Smooth muscle cell (in vitro differentiated cells): ENCODE measurements at regions not wholly inside any gene's neighbourhood (a gene's known extent, or its start where the extent isn't known, plus 50 kb on each side); places are given as distances from the start of the nearest gene placed in this dataset.

Source experiments
- DNase-seq: peaks from one replicate; lab custom pipeline; 2025; ENCODE audit not compliant: unreplicated experiment; lab: John Stamatoyannopoulos, UW
- H2AFZ ChIP-seq: fragments of 200-600 bp; sonication (generic); 2 replicates; pipeline ENCODE4 v1.6.0; 2016; ENCODE audit warnings: antibody characterized with exemption, low read depth, mild to moderate bottlenecking
- H3F3A ChIP-seq: fragments of 200-600 bp; sonication (generic); 2 replicates; pipeline ENCODE4 v1.6.0; 2017; ENCODE audit warnings: antibody characterized with exemption, low read depth
- H3K27ac ChIP-seq: fragments of 200-600 bp; sonication (generic); 2 replicates; pipeline ENCODE4 v1.5.1; 2016; ENCODE audit warnings: low read depth, mild to moderate bottlenecking
- H3K27me3 ChIP-seq: fragments of 200-600 bp; sonication (generic); 2 replicates; pipeline ENCODE4 v1.6.1; 2016; ENCODE audit warnings: low read depth, mild to moderate bottlenecking
- H3K36me3 ChIP-seq: fragments of 200-600 bp; sonication (generic); 2 replicates; pipeline ENCODE4 v1.5.1; 2016; ENCODE audit warnings: low read depth
- H3K4me1 ChIP-seq: fragments of 200-600 bp; sonication (generic); 2 replicates; pipeline ENCODE4 v1.5.1; 2016; ENCODE audit warnings: low read depth
- H3K4me2 ChIP-seq: fragments of 200-600 bp; sonication (generic); 2 replicates; pipeline ENCODE4 v1.6.0; 2016; ENCODE audit warnings: mild to moderate bottlenecking
- H3K4me3 ChIP-seq: fragments of 200-600 bp; sonication (generic); 2 replicates; pipeline ENCODE4 v1.5.1; 2016; ENCODE audit warnings: mild to moderate bottlenecking
- H3K79me2 ChIP-seq: fragments of 200-600 bp; sonication (generic); 2 replicates; pipeline ENCODE4 v1.6.0; 2016; ENCODE audit warnings: low read depth, mild to moderate bottlenecking
- H3K9ac ChIP-seq: fragments of 200-600 bp; sonication (generic); 2 replicates; pipeline ENCODE4 v1.6.0; 2016; ENCODE audit warnings: low read depth
- H3K9me3 ChIP-seq: fragments of 200-600 bp; sonication (generic); replicated peaks from 2 replicates; pipeline ENCODE4 v1.5.1; 2016; ENCODE audit warnings: low read depth
- H4K20me1 ChIP-seq: fragments of 200-600 bp; sonication (generic); 2 replicates; pipeline ENCODE4 v1.6.0; 2016; ENCODE audit warnings: low read depth
- WGBS: methylation state at CpG from one replicate; pipeline ENCODE4 v1.1.7; 2016; ENCODE audit warnings: low lambda C conversion rate; 5-methylcytosine and 5-hydroxymethylcytosine counted together
- TF ChIP-seq, protein P1 (sequence below): fragments of 200-600 bp; sonication (generic); IDR thresholded peaks from 2 replicates; pipeline ENCODE4 v1.5.1; 2017; ENCODE audit warnings: borderline replicate concordance, mild to moderate bottlenecking, antibody characterized with exemption; ENCODE audit not compliant: insufficient read depth, poor library complexity, severe bottlenecking

DNA sequence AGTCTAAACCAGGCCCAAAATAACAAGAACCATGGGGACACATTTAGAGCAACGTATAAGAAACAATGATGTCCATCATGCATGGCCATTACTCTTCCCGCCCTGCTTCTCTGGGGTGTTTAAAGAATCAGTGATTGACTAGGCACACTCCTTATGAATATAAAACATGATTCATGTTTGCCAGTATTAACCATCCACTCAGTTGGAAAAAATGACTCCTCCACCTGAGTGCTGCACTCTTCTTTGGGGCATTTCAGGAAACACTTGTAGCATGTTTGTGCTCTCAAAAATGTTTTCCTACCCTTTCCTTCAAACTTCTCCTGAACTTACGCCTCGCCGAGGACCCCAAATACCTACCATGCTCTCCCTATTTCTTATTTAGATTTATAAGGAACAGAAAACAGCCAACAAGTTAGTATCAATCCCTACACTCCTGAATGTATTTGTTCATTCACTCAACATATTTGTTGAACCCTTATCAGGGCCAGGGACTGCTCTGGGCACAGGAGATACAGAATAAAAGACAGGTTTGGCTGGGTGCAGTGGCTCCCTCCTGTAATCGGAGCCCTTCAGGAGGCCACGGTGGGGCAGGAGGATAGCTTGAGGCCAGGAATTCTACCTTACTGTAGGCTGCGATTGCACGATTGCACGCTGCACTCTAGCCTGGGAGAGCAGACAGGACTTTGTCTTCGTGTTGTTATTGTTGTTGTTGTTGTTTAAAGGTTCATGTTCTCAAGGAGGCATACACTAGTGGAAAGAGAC lies 137.0 kb downstream of the TMCO5A start:
- Histone ChIP-seq H3K9me3 (no peaks in the 10 kb centered on the region), H3K36me3 (no peaks in the 10 kb centered on the region), H4K20me1 (no peaks in the 10 kb centered on the region), H3K27ac (peak overlapping the region; percentile 93), H3K9ac (peak overlapping the region; percentile 84), H3K4me2 (peak overlapping the region; percentile 82), H3F3A (peaks cover 30% of the 10 kb centered on the region), H3K79me2 (no peaks in the 10 kb centered on the region), H2AFZ (no peak overlapping the region), H3K4me1 (peaks cover 60% of the 10 kb centered on the region), H3K27me3 (no peaks in the 10 kb centered on the region), H3K4me3 (no peak overlapping the region)
- DNase-seq = no peak
- WGBS = 78% methylated on average over 11 of the region's 11 CpGs
- TF ChIP-seq, protein P1, sequence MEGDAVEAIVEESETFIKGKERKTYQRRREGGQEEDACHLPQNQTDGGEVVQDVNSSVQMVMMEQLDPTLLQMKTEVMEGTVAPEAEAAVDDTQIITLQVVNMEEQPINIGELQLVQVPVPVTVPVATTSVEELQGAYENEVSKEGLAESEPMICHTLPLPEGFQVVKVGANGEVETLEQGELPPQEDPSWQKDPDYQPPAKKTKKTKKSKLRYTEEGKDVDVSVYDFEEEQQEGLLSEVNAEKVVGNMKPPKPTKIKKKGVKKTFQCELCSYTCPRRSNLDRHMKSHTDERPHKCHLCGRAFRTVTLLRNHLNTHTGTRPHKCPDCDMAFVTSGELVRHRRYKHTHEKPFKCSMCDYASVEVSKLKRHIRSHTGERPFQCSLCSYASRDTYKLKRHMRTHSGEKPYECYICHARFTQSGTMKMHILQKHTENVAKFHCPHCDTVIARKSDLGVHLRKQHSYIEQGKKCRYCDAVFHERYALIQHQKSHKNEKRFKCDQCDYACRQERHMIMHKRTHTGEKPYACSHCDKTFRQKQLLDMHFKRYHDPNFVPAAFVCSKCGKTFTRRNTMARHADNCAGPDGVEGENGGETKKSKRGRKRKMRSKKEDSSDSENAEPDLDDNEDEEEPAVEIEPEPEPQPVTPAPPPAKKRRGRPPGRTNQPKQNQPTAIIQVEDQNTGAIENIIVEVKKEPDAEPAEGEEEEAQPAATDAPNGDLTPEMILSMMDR = no peak

DNA sequence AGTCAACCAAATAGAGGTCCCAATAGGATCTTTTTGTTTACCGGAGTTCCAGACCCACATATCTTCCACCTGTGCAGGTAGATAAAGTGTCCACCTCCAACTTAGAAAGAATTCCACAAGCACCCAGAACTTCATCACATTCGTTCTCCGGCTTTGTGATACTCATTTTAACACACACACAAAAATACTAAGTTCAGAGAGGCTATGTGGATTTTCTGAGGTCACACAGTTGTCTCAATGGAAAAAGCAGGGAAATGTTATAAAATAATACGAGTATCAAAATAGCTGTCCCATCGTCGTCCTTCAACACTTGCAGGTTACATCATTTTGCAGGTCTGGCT lies 137.5 kb downstream of the TMCO5A start:
- Histone ChIP-seq H3K79me2 (no peaks in the 10 kb centered on the region), H3K4me1 (peaks cover 56% of the 10 kb centered on the region), H3F3A (peaks cover 30% of the 10 kb centered on the region), H3K27ac (peak overlapping the region; percentile 93), H3K9me3 (no peaks in the 10 kb centered on the region), H3K27me3 (no peaks in the 10 kb centered on the region), H3K9ac (peak overlapping the region; percentile 84), H3K36me3 (no peaks in the 10 kb centered on the region), H4K20me1 (no peaks in the 10 kb centered on the region), H2AFZ (peak overlapping the region; percentile 93), H3K4me3 (peak overlapping the region; percentile 42), H3K4me2 (peak overlapping the region; percentile 82)
- 60% methylated on average over 6 of the region's 6 CpGs for WGBS
- DNase-seq = no peak
- TF ChIP-seq, protein P1 = no peak

DNA sequence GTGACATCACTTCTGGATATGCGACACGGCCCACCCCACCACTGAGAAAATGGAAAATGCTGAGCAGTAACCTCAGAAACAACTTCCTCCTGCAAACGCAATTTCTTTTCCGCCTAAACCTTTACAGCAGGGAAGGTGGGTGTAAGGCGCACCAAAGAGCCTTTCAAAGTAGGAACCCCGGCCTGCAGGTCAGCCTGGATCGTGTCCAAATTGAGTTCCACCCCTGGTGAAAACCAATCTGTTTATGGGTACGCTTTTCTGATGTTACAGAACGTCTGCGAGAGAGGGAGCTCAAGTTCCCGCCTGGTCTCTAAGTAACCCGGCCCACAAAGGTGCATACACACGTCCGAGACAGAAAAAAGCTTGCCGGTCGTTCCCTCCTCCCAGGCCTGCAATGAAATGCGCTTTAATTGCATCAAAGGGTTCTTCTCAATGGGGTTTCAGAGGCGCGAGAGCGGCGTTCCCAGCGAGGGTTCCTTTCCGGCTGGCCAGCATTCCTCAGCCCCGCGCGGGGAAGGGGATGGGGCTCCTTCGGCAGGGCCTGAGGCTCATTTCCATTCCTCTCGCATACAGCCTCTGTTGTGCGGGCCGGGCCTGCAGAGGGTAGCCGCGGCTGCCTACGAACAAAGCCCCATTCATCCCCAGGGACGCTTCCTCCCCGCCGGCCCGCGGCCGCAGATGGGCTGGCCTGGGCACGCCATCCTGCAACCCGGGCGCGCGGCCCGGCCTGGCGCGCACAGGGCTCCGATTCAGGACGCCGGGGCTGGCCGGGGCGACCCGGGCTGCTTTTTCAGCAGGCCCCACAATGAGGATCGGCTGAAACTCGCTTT lies 138.1 kb downstream of the TMCO5A start:
- H3K4me3 ChIP-seq = peak overlapping the region; percentile 42
- whole genome bisulfite sequencing = 3% methylated on average over 52 of the region's 55 CpGs
- peak overlapping the region; percentile 93 for H2AFZ ChIP-seq
- H3K4me2 ChIP-seq = peak overlapping the region; percentile 82
- H3K9me3 ChIP-seq = no peaks in the 10 kb centered on the region
- H3K27me3 ChIP-seq = no peaks in the 10 kb centered on the region
- peak overlapping the region; percentile 93 for H3K27ac ChIP-seq
- DNase-seq = peak; percentile 38
- TF ChIP-seq, protein P1 = no peak
- H3F3A ChIP-seq = peaks cover 30% of the 10 kb centered on the region
- no peaks in the 10 kb centered on the region for H3K36me3 ChIP-seq
- no peaks in the 10 kb centered on the region for H3K79me2 ChIP-seq
- no peaks in the 10 kb centered on the region for H4K20me1 ChIP-seq
- peak overlapping the region; percentile 84 for H3K9ac ChIP-seq
- H3K4me1 ChIP-seq = peaks cover 56% of the 10 kb centered on the region
